ENCODE measurements at regions not wholly inside any gene's neighbourhood (a gene's known extent, or its start where the extent isn't known, plus 50 kb on each side); places are given as distances from the start of the nearest gene placed in this dataset.

- TF ChIP-seq, protein P1, sequence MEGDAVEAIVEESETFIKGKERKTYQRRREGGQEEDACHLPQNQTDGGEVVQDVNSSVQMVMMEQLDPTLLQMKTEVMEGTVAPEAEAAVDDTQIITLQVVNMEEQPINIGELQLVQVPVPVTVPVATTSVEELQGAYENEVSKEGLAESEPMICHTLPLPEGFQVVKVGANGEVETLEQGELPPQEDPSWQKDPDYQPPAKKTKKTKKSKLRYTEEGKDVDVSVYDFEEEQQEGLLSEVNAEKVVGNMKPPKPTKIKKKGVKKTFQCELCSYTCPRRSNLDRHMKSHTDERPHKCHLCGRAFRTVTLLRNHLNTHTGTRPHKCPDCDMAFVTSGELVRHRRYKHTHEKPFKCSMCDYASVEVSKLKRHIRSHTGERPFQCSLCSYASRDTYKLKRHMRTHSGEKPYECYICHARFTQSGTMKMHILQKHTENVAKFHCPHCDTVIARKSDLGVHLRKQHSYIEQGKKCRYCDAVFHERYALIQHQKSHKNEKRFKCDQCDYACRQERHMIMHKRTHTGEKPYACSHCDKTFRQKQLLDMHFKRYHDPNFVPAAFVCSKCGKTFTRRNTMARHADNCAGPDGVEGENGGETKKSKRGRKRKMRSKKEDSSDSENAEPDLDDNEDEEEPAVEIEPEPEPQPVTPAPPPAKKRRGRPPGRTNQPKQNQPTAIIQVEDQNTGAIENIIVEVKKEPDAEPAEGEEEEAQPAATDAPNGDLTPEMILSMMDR (IDR thresholded peaks at IDR 0.05) = no peak
- TF ChIP-seq ZFX (IDR thresholded peaks at IDR 0.05; ENCODE audit: borderline replicate concordance) = no peak
These were observed 57.1 kb upstream of the HTR2A start for GRCh38 chr13:46953941-46954340.

Data from 22Rv1 (cell line).